CD4-positive, alpha-beta T cell treated with Interferon alpha-2 for 1 hour (primary cell): ENCODE measurements at regions not wholly inside any gene's neighbourhood (a gene's known extent, or its start where the extent isn't known, plus 50 kb on each side); places are given as distances from the start of the nearest gene placed in this dataset.

ENCODE experiments used
- DNase-seq, 2 donors: peaks; one replicate each; pipeline ENCODE4 v3.0.0-alpha.2; 2020 to 2022

- no peak for DNase-seq
These were observed 158.5 kb upstream of the SMAD3 start for GRCh38 chr15:66906668-66907614.

- peak in 1 of 2 donors; percentile 33 for DNase-seq
These were observed 157.3 kb upstream of the SMAD3 start for GRCh38 chr15:66907826-66908743.

GRCh38 chr15:66908744-66909095 is 156.7 kb upstream of the SMAD3 start:
- no peak for DNase-seq

- no peak for DNase-seq
These were observed 156.0 kb upstream of the SMAD3 start for GRCh38 chr15:66909381-66909890.

- DNase-seq, result no peak
These were observed 154.2 kb upstream of the SMAD3 start for GRCh38 chr15:66911131-66911700.

- DNase-seq, result peak; percentile 21 to 28
These were observed 153.4 kb upstream of the SMAD3 start for GRCh38 chr15:66912001-66912400.

GRCh38 chr15:66912441-66912840 is 153.0 kb upstream of the SMAD3 start:
- no peak for DNase-seq

- DNase-seq, result no peak
These were observed 147.4 kb upstream of the SMAD3 start for GRCh38 chr15:66917904-66918448.

- DNase-seq, result no peak
These were observed 146.0 kb upstream of the SMAD3 start for GRCh38 chr15:66919421-66919820.

- peak in 1 of 2 donors; percentile 10 for DNase-seq
These were observed 144.0 kb upstream of the SMAD3 start for GRCh38 chr15:66921319-66921915.

- no peak for DNase-seq
These were observed 142.8 kb upstream of the SMAD3 start for GRCh38 chr15:66922608-66923007.

GRCh38 chr15:66923438-66923881 is 141.9 kb upstream of the SMAD3 start:
- peak in 1 of 2 donors; percentile 23 for DNase-seq

GRCh38 chr15:66924889-66925288 is 140.5 kb upstream of the SMAD3 start:
- no peak for DNase-seq

- DNase-seq, result no peak
These were observed 139.7 kb upstream of the SMAD3 start for GRCh38 chr15:66925721-66926120.

GRCh38 chr15:66927201-66928077 is 138.0 kb upstream of the SMAD3 start:
- no peak for DNase-seq

GRCh38 chr15:66928101-66928500 is 137.3 kb upstream of the SMAD3 start:
- DNase-seq, result no peak

- no peak for DNase-seq
These were observed 136.6 kb upstream of the SMAD3 start for GRCh38 chr15:66928784-66929183.

- no peak for DNase-seq
These were observed 135.5 kb upstream of the SMAD3 start for GRCh38 chr15:66929843-66930402.

GRCh38 chr15:66931768-66932633 is 133.4 kb upstream of the SMAD3 start:
- no peak for DNase-seq

- no peak for DNase-seq
These were observed 132.8 kb upstream of the SMAD3 start for GRCh38 chr15:66932634-66933024.
